Pons (tissue), 1 donor: ENCODE measurements at regions not wholly inside any gene's neighbourhood (a gene's known extent, or its start where the extent isn't known, plus 50 kb on each side); places are given as distances from the start of the nearest gene placed in this dataset.

Source experiments
- DNase-seq: peaks from one replicate; pipeline ENCODE4 v3.0.0-alpha.2; 2016; ENCODE audit warnings: low spot score

DNA sequence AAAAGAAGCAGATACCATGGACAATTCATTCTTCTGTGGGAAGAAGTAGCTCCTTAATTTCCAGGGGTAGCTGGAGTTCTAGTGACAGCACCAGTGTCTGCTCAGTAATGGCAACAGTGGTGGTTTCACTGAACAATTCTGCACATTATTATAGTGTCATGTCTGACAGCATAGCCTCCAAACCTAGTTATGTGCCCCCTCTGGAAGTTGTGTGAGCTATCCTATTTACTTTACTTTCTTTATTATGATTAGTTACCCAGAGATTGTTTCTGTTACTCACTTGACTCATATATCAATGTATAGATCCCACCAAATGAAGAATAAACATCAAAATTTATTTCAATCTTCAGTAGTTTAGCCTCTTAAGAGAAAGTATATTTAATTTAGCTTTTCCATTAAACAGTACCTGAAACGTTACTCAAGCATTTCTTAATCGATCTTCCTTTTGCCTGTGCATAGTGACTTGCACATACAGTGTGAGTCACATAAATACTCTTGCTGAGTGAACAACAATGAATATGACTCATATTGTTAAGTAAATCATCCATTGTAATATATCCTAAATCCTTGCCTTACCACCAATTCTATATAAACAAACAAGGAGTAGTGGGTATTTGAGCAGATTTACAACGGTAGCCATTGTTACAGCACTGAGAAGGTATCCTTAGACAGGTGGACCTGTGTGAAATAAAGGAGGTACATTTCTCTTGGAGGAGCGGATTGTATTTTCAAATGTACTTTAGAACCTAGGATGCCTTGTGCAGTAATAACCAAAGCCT lies 534.7 kb downstream of the ANKRD50 start:
- no peak for DNase-seq

GRCh38 chr4:124178449-124179021 lies 534.0 kb downstream of the ANKRD50 start:
- DNase-seq: no peak

DNA sequence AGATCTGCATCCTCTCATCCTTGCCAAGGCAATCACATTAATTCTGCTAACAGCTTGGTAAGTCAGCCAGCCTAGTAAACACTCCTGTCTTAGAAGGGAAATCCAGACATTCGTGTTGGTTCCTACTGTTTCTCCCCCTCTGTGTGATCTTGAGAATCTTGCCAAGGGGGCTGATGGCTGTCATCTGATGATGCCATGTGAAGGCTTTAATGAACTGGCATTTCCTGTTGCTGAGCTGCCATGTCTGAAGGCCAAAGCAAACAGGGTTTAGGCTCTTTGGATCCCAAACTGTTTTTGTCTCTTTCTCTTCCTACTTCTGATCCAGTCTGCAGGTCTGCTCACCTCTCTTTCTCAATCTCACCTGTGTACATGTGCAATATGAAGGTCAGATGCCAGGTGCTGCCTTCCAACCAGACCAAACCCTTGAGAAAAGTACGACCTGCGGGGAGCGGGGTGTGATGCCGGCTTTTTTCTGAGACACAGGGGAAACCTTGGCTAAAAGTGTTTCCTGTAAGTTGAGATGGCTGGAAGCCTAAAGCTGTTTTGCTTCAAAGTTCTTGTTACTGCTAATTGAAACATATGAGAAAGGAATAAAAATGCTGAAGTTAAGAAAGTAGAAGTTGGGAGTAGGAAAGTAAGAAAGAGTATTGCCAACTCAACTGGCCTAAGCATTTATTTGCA lies 532.9 kb downstream of the ANKRD50 start:
- DNase-seq: no peak

DNA sequence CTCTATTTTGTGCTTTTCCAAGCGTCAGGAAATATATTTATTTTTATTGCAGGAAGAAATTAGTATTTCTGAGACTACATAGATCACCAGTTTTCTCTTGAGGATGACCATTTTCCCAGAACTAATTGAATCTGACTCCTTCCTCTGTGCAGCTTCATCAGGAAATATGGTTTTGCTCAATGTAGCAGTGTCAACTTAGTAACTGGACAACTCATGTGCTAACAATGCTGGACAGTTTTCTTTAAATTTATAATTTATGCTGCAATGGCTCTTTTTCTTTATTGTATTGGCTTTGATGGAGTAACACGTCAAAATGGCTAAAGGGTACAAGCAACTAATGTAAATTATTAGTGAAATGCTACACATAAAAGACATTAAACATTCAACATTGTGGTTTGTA lies 531.5 kb downstream of the ANKRD50 start:
- no peak for DNase-seq

DNA sequence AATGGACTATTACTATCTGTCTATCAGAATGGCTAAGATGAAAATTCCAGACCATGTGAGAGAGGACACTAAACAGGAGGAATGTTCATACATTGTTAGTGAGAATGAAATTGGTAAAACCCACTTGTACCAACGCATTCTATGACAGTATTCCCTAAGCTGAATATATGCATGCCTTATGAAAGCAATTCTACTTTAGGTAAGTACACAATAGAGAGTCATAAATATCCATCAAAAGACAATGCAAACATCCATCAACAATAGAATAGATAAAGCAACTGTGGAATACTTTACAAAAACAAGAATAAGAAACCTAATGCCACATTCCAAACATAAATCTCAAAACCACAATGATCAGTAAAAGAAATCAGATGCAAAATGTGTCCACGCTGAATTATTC lies 529.3 kb downstream of the ANKRD50 start:
- DNase-seq: no peak

DNA sequence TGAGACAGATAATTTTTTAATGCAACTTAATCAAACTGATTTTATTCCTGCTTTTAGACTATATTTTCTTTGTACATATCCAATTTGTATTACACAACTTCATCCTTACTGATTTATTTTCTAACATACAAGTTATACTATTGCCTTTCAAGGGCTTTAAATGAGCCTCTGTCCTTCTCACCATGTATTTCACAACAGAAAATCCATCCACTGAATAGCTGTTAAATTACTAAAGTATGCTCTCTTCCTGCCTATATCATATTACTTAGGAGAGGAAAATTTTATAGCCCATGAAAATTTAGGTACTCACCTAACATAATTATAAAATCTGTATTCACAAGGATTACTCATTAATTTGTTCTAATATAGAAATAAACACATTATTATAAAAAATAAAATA lies 528.6 kb downstream of the ANKRD50 start:
- no peak for DNase-seq

GRCh38 chr4:124184792-124185191 lies 527.7 kb downstream of the ANKRD50 start:
- DNase-seq: no peak

- DNase-seq: no peak
These were observed 523.9 kb downstream of the ANKRD50 start for GRCh38 chr4:124188595-124188994.

DNA sequence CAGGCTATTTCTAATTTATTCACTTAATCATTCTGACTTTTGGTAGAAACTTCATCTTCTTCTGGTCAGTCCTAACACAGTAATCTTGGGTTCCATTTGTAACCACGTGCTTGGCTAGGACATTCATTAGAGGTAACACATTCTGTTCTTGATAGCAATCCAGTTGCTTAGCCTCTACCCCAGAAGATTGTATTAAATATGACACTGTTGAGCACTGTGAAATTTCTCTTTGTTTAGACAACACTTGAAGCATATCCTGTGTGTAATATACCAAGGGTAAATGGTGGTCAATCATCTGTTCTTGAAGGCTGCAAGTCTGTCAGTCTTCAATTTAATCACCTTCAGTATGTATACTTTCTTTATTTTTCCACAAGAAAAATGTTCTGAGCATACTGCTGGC lies 523.0 kb downstream of the ANKRD50 start:
- no peak for DNase-seq

DNA sequence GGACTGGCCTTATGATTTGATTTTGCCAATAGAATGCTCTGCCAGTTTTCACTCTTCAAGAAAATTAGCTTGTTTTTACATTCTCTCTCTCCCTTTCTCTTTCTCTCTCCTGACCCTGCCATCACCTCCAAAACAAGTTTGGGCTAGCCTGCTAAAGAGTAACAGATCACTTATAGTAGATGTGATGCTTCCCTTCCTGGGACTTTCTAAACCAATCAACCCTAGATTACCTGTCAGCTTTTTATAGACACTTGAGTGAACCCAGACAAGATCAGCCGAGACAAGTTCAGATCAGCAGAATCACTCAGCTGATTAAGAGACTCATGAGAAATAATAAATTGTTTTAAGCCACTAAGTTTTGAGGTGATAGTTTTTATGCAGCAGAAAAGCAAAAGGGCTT lies 521.2 kb downstream of the ANKRD50 start:
- DNase-seq: no peak

DNA sequence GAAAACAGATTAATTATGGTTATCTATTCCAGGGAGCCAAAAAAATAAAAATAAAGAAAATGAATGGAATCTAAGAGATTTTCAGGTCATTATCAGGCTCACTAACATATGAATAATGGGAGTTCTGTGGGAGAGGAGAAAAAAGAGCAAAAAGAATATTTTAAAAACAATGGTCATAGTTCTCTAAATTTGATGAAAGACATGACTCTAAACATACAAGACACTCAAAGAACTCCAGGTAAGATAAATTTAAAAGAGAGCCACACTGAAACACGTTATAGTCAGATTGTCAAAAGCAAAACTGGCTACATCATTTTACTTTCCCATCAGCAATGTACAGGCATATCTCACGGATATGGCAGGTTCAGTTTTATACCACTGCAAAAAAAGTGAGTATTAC lies 520.0 kb downstream of the ANKRD50 start:
- no peak for DNase-seq

DNA sequence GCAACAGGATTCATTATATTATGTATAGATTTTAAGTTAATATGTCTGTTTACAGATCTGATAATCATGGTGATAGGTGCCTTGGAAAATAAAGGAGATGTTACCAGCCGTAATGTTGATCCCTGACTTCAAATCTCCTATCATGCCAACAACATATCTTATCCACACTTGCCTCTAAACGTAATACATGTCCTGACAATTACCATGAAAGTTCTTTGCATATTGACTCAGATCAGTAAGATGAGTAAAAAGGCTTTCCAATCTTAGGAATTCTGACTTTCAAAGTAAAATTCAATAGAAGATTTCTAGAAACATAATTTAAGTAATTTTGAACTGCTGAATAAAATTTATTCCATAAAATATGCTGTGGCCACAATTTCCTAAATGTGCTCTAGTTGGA lies 513.3 kb downstream of the ANKRD50 start:
- no peak for DNase-seq

DNA sequence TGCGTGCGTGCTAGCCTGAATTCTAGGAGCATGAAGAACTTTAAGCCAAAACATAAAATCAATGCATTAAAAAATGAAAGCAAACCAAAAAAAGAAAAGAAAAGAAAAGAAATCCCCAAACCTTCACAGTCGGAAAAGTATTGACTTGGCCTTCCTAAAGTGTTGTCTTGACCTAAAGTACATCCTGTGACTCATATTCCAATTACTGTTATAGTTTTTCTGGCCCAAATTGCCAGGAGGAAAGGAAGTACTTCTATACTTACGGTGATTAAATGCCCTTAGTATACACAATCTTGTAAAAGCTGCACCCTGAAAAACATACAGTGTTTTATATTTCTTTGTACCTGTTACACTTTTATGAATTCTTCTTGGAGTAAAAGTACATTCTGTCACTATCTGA lies 512.8 kb downstream of the ANKRD50 start:
- DNase-seq: no peak

DNA sequence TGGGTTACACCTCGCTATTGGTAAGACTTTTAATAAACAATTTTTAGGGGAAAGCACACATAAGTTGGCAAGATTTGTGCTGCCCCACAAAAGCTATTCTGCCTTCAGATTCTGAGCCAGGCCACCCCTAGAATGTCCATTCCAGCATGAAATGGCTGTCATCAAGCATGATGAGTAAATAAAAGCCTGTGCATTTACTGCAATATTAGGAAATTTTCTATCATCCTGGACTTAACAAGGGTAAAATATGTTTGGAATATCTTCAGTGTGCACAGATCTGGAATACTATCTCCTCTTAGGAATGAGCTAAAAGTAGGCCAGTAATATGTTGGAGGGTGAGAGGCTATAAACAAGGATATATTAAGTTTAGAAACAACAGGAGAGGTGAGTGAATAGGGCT lies 510.9 kb downstream of the ANKRD50 start:
- DNase-seq: no peak

GRCh38 chr4:124202099-124202498 lies 510.4 kb downstream of the ANKRD50 start:
- DNase-seq: no peak

DNA sequence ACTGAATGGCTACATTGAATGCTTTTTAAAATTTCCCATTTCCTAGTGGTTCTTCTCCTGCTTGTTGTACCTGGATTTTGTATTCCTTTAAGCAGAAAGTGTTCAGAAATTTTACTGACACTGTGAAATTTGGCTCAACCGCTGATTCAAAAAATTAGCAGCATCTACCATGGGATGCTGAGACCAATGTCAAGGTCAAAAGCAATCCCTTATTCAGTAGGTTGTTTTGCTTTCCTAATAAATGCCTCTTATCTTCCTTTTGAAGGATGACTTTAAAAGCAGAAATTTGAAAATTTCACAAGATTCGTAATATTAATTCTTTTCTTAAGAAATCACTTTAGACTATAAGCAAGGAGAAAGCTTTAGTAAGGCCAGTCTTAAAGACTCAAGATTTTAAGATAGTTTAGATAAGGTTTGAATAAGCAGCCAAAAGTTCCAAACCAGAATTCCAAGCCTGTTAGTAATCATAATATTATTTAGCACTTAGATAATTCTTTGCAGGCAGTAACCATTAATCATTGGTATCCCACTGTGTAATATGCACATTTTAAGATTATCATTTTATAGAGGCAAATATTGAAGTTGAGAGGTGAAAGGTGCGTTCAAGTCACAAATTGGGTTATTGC lies 508.8 kb downstream of the ANKRD50 start:
- no peak for DNase-seq

GRCh38 chr4:124206779-124207605 lies 505.5 kb downstream of the ANKRD50 start:
- no peak for DNase-seq

GRCh38 chr4:124209211-124209610 lies 503.3 kb downstream of the ANKRD50 start:
- DNase-seq: no peak

GRCh38 chr4:124209626-124210025 lies 502.9 kb downstream of the ANKRD50 start:
- no peak for DNase-seq

- DNase-seq: no peak
These were observed 501.8 kb downstream of the ANKRD50 start for GRCh38 chr4:124210746-124211145.

GRCh38 chr4:124212815-124213630 lies 499.5 kb downstream of the ANKRD50 start:
- no peak for DNase-seq
